Mesendoderm (in vitro differentiated cells): ENCODE measurements at regions not wholly inside any gene's neighbourhood (a gene's known extent, or its start where the extent isn't known, plus 50 kb on each side); places are given as distances from the start of the nearest gene placed in this dataset.

Experiments
- DNase-seq: peaks from one replicate; pipeline ENCODE4 v3.0.0; 2013
- H2AK5ac ChIP-seq: 2 replicates; pipeline ENCODE4 v1.6.1; 2013; ENCODE audit warnings: low read length, inconsistent platforms
- H2BK120ac ChIP-seq: 2 replicates; pipeline ENCODE4 v1.6.1; 2013; ENCODE audit warnings: low read depth, mild to moderate bottlenecking, low read length, moderate library complexity, mixed read lengths
- H2BK15ac ChIP-seq: replicated peaks from 2 replicates; pipeline ENCODE4 v1.6.1; 2013; ENCODE audit warnings: low read depth, mild to moderate bottlenecking, moderate library complexity
- H2BK5ac ChIP-seq: 2 replicates; pipeline ENCODE4 v1.6.1; 2013; ENCODE audit warnings: low read length, inconsistent platforms
- H3K18ac ChIP-seq: 2 replicates; pipeline ENCODE4 v1.6.1; 2013; ENCODE audit warnings: mild to moderate bottlenecking, low read length, mixed read lengths
- H3K23ac ChIP-seq: one replicate; pipeline ENCODE4 v1.6.1; 2013; ENCODE audit warnings: low read length
- H3K27ac ChIP-seq: 2 replicates; pipeline ENCODE4 v1.5.1; 2013; ENCODE audit warnings: low read depth, mild to moderate bottlenecking, inconsistent platforms, low read length, moderate library complexity
- H3K27me3 ChIP-seq: 2 replicates; pipeline ENCODE4 v1.6.1; 2013; ENCODE audit warnings: low read length, control low read depth, mild to moderate bottlenecking, inconsistent platforms; ENCODE audit not compliant: insufficient read depth, poor library complexity
- H3K36me3 ChIP-seq: 2 replicates; pipeline ENCODE4 v1.6.1; 2013; ENCODE audit warnings: low read length, inconsistent platforms; ENCODE audit not compliant: control insufficient read depth, insufficient read depth
- H3K4ac ChIP-seq: one replicate; pipeline ENCODE4 v1.6.1; 2013; ENCODE audit warnings: low read depth, mild to moderate bottlenecking, low read length, moderate library complexity
- H3K4me1 ChIP-seq: 2 replicates; pipeline ENCODE4 v1.6.1; 2013; ENCODE audit warnings: low read depth, low read length, inconsistent platforms; ENCODE audit not compliant: control insufficient read depth
- H3K4me2 ChIP-seq: 2 replicates; pipeline ENCODE4 v1.6.1; 2013; ENCODE audit warnings: low read length
- H3K4me3 ChIP-seq: 2 replicates; pipeline ENCODE4 v1.5.1; 2013; ENCODE audit warnings: mild to moderate bottlenecking, low read length
- H3K56ac ChIP-seq: one replicate; pipeline ENCODE4 v1.6.1; 2013; ENCODE audit warnings: low read length
- H3K79me1 ChIP-seq: 2 replicates; pipeline ENCODE4 v1.6.1; 2013; ENCODE audit warnings: low read length, inconsistent platforms
- H3K79me2 ChIP-seq: 2 replicates; pipeline ENCODE4 v1.6.1; 2013; ENCODE audit warnings: mild to moderate bottlenecking, low read length; ENCODE audit not compliant: control insufficient read depth, insufficient read depth
- H3K9ac ChIP-seq: 2 replicates; pipeline ENCODE4 v1.6.1; 2013; ENCODE audit warnings: low read length, inconsistent platforms
- H4K5ac ChIP-seq: one replicate; pipeline ENCODE4 v1.6.1; 2013; ENCODE audit warnings: low read length
- H4K8ac ChIP-seq: one replicate; pipeline ENCODE4 v1.6.1; 2013; ENCODE audit warnings: low read depth, mild to moderate bottlenecking, control low read depth, low read length, moderate library complexity
- WGBS: extraction: QIAGEN DNeasy Blood & Tissue Kit; methylation state at CpG from one replicate; pipeline ENCODE4 v1.1.7; 2013; ENCODE audit warnings: low lambda C conversion rate, missing lambda C conversion rate; ENCODE audit not compliant: insufficient coverage; ENCODE audit errors: extremely low coverage; 5-methylcytosine and 5-hydroxymethylcytosine counted together

- Histone ChIP-seq H3K23ac (peak overlapping the region; percentile 52), H3K4me1 (no peaks in the 10 kb centered on the region), H4K8ac (no peak overlapping the region), H2AK5ac (no peak overlapping the region), H3K27me3 (no peaks in the 10 kb centered on the region), H3K56ac (no peak overlapping the region), H3K79me2 (no peaks in the 10 kb centered on the region), H3K27ac (no peak overlapping the region), H2BK5ac (no peak overlapping the region), H3K4me2 (no peak overlapping the region), H2BK120ac (no peak overlapping the region), H3K4me3 (no peak overlapping the region), H3K18ac (no peak overlapping the region), H3K9ac (no peak overlapping the region), H2BK15ac (no peak overlapping the region), H3K36me3 (no peaks in the 10 kb centered on the region), H4K5ac (no peak overlapping the region), H3K79me1 (no peaks in the 10 kb centered on the region), H3K4ac (no peak overlapping the region)
- no CpG with 5 or more reads among the region's 7 CpGs for WGBS
- no peak for DNase-seq
These were observed 149.4 kb upstream of the HS3ST2 start for GRCh38 chr16:22664561-22664997.

GRCh38 chr16:22665048-22665797 is 148.7 kb upstream of the HS3ST2 start:
- Histone ChIP-seq H2BK15ac (no peak overlapping the region), H2AK5ac (no peak overlapping the region), H3K79me1 (no peaks in the 10 kb centered on the region), H3K4me2 (no peak overlapping the region), H3K27ac (no peak overlapping the region), H4K5ac (no peak overlapping the region), H3K9ac (no peak overlapping the region), H3K56ac (no peak overlapping the region), H3K4ac (no peak overlapping the region), H2BK120ac (no peak overlapping the region), H3K18ac (no peak overlapping the region), H3K79me2 (no peaks in the 10 kb centered on the region), H2BK5ac (no peak overlapping the region), H3K4me3 (no peak overlapping the region), H3K36me3 (no peaks in the 10 kb centered on the region), H3K23ac (no peak overlapping the region), H3K4me1 (no peaks in the 10 kb centered on the region), H3K27me3 (no peaks in the 10 kb centered on the region), H4K8ac (no peak overlapping the region)
- no CpG with 5 or more reads among the region's 9 CpGs for WGBS
- no peak for DNase-seq

- Histone ChIP-seq H2BK120ac (no peak overlapping the region), H2BK15ac (no peak overlapping the region)
- WGBS: no CpG with 5 or more reads among the region's 4 CpGs
These were observed 148.2 kb upstream of the HS3ST2 start for GRCh38 chr16:22665803-22666202.

GRCh38 chr16:22668318-22668717 is 145.6 kb upstream of the HS3ST2 start:
- H3K4me3 ChIP-seq: no peak overlapping the region
- no peaks in the 10 kb centered on the region for H3K27me3 ChIP-seq
- no CpG with 5 or more reads among the region's 3 CpGs for WGBS
- no peak overlapping the region for H2BK120ac ChIP-seq
- no peak overlapping the region for H4K5ac ChIP-seq
- H3K18ac ChIP-seq: no peak overlapping the region
- H3K4me1 ChIP-seq: no peaks in the 10 kb centered on the region
- no peak overlapping the region for H3K23ac ChIP-seq
- no peak overlapping the region for H3K4me2 ChIP-seq
- H4K8ac ChIP-seq: no peak overlapping the region
- no peaks in the 10 kb centered on the region for H3K36me3 ChIP-seq
- no peak overlapping the region for H3K4ac ChIP-seq
- no peak for DNase-seq
- H3K9ac ChIP-seq: no peak overlapping the region
- no peaks in the 10 kb centered on the region for H3K79me2 ChIP-seq
- no peak overlapping the region for H2BK5ac ChIP-seq
- H3K27ac ChIP-seq: no peak overlapping the region
- H2BK15ac ChIP-seq: no peak overlapping the region
- no peaks in the 10 kb centered on the region for H3K79me1 ChIP-seq
- H3K56ac ChIP-seq: no peak overlapping the region
- no peak overlapping the region for H2AK5ac ChIP-seq

More at GRCh38 chr16:22665803-22666202, 148.2 kb upstream of the HS3ST2 start:
- no peak overlapping the region for H3K4ac ChIP-seq
- no peak overlapping the region for H2BK5ac ChIP-seq
- no peak overlapping the region for H4K8ac ChIP-seq
- no peak overlapping the region for H3K56ac ChIP-seq
- H3K4me2 ChIP-seq: no peak overlapping the region
- H3K27ac ChIP-seq: no peak overlapping the region
- no peak overlapping the region for H3K4me3 ChIP-seq
- no peak for DNase-seq
- H3K79me2 ChIP-seq: no peaks in the 10 kb centered on the region
- no peak overlapping the region for H3K9ac ChIP-seq
- H4K5ac ChIP-seq: no peak overlapping the region
- H3K23ac ChIP-seq: no peak overlapping the region
- no peaks in the 10 kb centered on the region for H3K79me1 ChIP-seq
- no peak overlapping the region for H2AK5ac ChIP-seq
- no peak overlapping the region for H3K18ac ChIP-seq
- H3K27me3 ChIP-seq: no peaks in the 10 kb centered on the region
- H3K4me1 ChIP-seq: no peaks in the 10 kb centered on the region
- no peaks in the 10 kb centered on the region for H3K36me3 ChIP-seq

GRCh38 chr16:22670044-22670536 is 143.9 kb upstream of the HS3ST2 start:
- no peaks in the 10 kb centered on the region for H3K79me1 ChIP-seq
- H3K4ac ChIP-seq: no peak overlapping the region
- H2BK15ac ChIP-seq: no peak overlapping the region
- no peak overlapping the region for H3K4me2 ChIP-seq
- H2BK5ac ChIP-seq: no peak overlapping the region
- DNase-seq: no peak
- no peaks in the 10 kb centered on the region for H3K27me3 ChIP-seq
- H4K8ac ChIP-seq: no peak overlapping the region
- peak overlapping the region; percentile 94 for H4K5ac ChIP-seq
- H2AK5ac ChIP-seq: no peak overlapping the region
- H2BK120ac ChIP-seq: no peak overlapping the region
- H3K4me1 ChIP-seq: no peaks in the 10 kb centered on the region
- H3K56ac ChIP-seq: no peak overlapping the region
- no peak overlapping the region for H3K9ac ChIP-seq
- no peak overlapping the region for H3K27ac ChIP-seq
- H3K18ac ChIP-seq: no peak overlapping the region
- H3K23ac ChIP-seq: no peak overlapping the region
- no CpG with 5 or more reads among the region's 8 CpGs for WGBS
- H3K4me3 ChIP-seq: no peak overlapping the region
- no peaks in the 10 kb centered on the region for H3K79me2 ChIP-seq
- no peaks in the 10 kb centered on the region for H3K36me3 ChIP-seq
